Natural killer cell (primary cell): ENCODE measurements at regions not wholly inside any gene's neighbourhood (a gene's known extent, or its start where the extent isn't known, plus 50 kb on each side); places are given as distances from the start of the nearest gene placed in this dataset.

Experiments
- ATAC-seq, 3 donors: fragments of 150-1000 bp in 2 of 3; fragments of 200-7000 bp in 1 of 3; cut with Tn5 transposase; 1 replicate in 1 of 3; 2 replicates in 2 of 3; pipeline ENCODE4 v1.10.0; 2021; ENCODE audit warnings: mild to moderate bottlenecking in 2 of 3, moderate library complexity in 2 of 3
- DNase-seq, 2 donors: peaks; one replicate each; pipeline versions ENCODE4 v3.0.0 to v3.0.0-alpha.2; 2013 to 2021; ENCODE audit warnings: mixed read lengths in 1 of 2
- H3K27ac ChIP-seq: one replicate; pipeline ENCODE4 v1.5.1; 2013; ENCODE audit warnings: mild to moderate bottlenecking, low read length
- H3K27me3 ChIP-seq: one replicate; pipeline ENCODE4 v1.6.1; 2013; ENCODE audit warnings: low read length; ENCODE audit not compliant: control insufficient read depth, insufficient read depth
- H3K36me3 ChIP-seq: one replicate; pipeline ENCODE4 v1.6.1; 2013; ENCODE audit warnings: low read length; ENCODE audit not compliant: control insufficient read depth, insufficient read depth
- H3K4me1 ChIP-seq: one replicate; pipeline ENCODE4 v1.6.1; 2013; ENCODE audit warnings: low read length; ENCODE audit not compliant: control insufficient read depth, insufficient read depth
- H3K4me3 ChIP-seq: one replicate; pipeline ENCODE4 v1.5.1; 2013; ENCODE audit warnings: low read length
- H3K9me3 ChIP-seq: one replicate; pipeline ENCODE4 v1.6.1; 2013; ENCODE audit warnings: low read length; ENCODE audit not compliant: control insufficient read depth, insufficient read depth
- H3K27ac Mint-ChIP-seq, 2 donors: one replicate each; pipeline ENCODE4 v1.8.0; 2022; ENCODE audit warnings: mild to moderate bottlenecking in 2 of 2, mixed read lengths in 2 of 2, moderate library complexity in 1 of 2
- H3K27me3 Mint-ChIP-seq, 2 donors: one replicate each; pipeline ENCODE4 v1.8.0; 2022; ENCODE audit warnings: low read depth in 2 of 2, mixed read lengths in 2 of 2
- H3K36me3 Mint-ChIP-seq: one replicate; pipeline ENCODE4 v1.8.0; 2022; ENCODE audit warnings: mixed read lengths
- H3K4me1 Mint-ChIP-seq, 2 donors: one replicate each; pipeline ENCODE4 v1.8.0; 2022; ENCODE audit warnings: mixed read lengths in 2 of 2
- H3K4me3 Mint-ChIP-seq: one replicate; pipeline ENCODE4 v1.8.0; 2022; ENCODE audit warnings: mild to moderate bottlenecking, moderate library complexity, mixed read lengths
- H3K9me3 Mint-ChIP-seq, 2 donors: one replicate each; pipeline ENCODE4 v1.8.0; 2022; ENCODE audit warnings: mixed read lengths in 2 of 2
- CTCF ChIP-seq: fragments of 200-600 bp; IDR thresholded peaks from one replicate; pipeline ENCODE4 v1.8.0; 2022; ENCODE audit warnings: antibody characterized with exemption
- WGBS: methylation state at CpG from one replicate; pipeline ENCODE4 v1.1.7; 2013; ENCODE audit warnings: missing lambda C conversion rate; ENCODE audit not compliant: insufficient coverage; 5-methylcytosine and 5-hydroxymethylcytosine counted together
- intact Hi-C: fragments of 100-400 bp; cut with micrococcal nuclease; formaldehyde crosslinking; loops from one replicate; pipeline ENCODE4 v1.14.2; 2022

DNA sequence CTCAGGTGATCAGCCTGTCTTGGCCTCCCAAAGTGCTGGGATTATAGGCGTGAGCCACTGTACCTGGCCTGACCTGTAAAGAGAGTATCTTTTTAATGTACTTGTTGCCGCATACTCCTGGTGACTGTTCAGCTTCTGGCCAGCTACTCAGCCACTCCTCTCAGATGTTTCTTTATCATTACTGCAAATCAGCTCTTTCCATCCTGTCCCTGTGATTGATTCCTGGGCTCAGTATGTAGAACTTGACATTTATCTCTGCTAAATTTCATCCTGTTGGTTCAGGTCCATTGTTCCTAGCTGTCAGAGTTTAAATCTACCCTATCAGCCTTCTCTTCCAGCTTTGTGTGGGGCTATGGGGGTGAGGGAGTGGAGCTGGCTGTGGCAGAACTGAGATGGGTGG is 211.5 kb upstream of the ASIC2 start:
- WGBS = 95% methylated on average over 2 of the region's 2 CpGs
- H3K36me3 Mint-ChIP-seq = no peaks in the 10 kb centered on the region
- ATAC-seq (no peak), DNase-seq (no peak)
- H3K4me3 Mint-ChIP-seq = no peak overlapping the region
- peaks cover 0 to 8% of the 10 kb centered on the region in 2 donors for H3K4me1 Mint-ChIP-seq
- Histone ChIP-seq H3K27ac (no peak overlapping the region), H3K4me1 (no peaks in the 10 kb centered on the region), H3K9me3 (no peaks in the 10 kb centered on the region), H3K4me3 (no peak overlapping the region), H3K36me3 (no peaks in the 10 kb centered on the region), H3K27me3 (peaks cover 9% of the 10 kb centered on the region)
- no peak for TF ChIP-seq CTCF
- no peak overlapping the region for H3K27ac Mint-ChIP-seq
- H3K27me3 Mint-ChIP-seq = peaks cover 42 to 49% of the 10 kb centered on the region in 2 donors
- H3K9me3 Mint-ChIP-seq = no peaks in the 10 kb centered on the region
- intact Hi-C loops = no loop called here

DNA sequence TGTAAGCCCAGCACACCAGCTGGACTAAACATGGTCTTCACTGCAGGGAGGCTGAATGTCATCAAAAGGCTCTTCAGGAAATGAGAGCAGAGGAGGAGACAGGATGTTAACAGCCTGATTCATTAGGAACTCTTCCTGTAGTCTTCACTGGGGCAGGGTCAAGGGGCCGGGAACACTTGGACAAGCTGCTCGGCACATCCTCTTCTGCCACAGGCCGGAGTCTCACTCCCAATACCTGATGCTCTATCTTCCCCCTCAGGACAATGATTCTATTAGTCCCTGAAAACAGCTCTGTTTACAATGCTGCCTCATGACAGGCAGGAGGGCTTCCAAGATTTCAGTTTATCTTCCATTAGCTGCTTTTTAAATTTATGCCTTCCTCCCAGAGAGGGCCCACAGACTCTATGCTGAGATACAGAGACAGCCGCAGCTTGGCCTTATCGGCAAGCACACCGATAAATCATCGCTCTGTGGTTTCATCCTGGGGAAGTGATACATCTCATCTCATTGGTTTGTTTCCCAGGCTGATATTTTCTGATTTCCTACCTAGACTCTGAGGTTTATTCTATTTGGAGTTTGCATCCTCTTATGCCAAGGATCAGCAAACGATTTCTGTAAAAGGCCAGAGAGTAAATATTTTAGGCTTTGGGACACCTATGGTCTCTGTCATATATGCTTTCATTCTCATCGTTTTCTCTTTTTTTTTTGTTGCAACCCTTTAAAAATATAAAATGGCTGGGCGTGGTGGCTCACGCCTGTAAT is 214.0 kb upstream of the ASIC2 start:
- DNase-seq (no peak), ATAC-seq (no peak)
- Histone ChIP-seq H3K36me3 (no peaks in the 10 kb centered on the region), H3K4me3 (no peak overlapping the region), H3K27ac (no peak overlapping the region), H3K4me1 (peaks cover 15% of the 10 kb centered on the region), H3K9me3 (no peaks in the 10 kb centered on the region), H3K27me3 (peaks cover 10% of the 10 kb centered on the region)
- H3K4me3 Mint-ChIP-seq = no peak overlapping the region
- no peaks in the 10 kb centered on the region for H3K9me3 Mint-ChIP-seq
- H3K36me3 Mint-ChIP-seq = no peaks in the 10 kb centered on the region
- WGBS = 33% methylated on average over 11 of the region's 11 CpGs
- no peak overlapping the region for H3K27ac Mint-ChIP-seq
- intact Hi-C loops = no loop called here
- peaks cover 40 to 58% of the 10 kb centered on the region in 2 donors for H3K27me3 Mint-ChIP-seq
- TF ChIP-seq CTCF = no peak
- H3K4me1 Mint-ChIP-seq = peaks cover 11 to 20% of the 10 kb centered on the region in 2 donors

DNA sequence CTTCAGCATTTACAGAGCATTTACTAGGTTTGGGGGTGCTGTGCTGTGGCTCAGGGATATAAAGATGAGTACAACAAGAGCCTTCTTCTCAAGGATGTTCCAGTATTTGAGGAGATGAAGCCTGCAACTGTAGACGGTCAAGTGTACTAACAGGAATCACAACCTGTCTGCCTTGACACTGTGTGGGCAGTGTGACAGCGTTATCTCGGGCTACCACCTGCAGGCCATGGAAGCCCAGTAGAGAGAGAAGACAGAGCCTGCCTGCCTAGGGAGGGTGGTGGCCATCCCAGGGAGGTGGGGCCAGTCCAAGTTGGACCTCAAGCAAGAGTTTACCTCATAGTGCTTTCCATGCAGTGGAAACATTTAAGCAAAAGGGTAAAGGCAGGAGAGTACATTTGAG is 215.1 kb upstream of the ASIC2 start:
- Mint-ChIP-seq H3K4me3 (no peak overlapping the region), H3K27me3 (peaks cover 34 to 64% of the 10 kb centered on the region in 2 donors), H3K4me1 (peaks cover 12 to 24% of the 10 kb centered on the region in 2 donors), H3K27ac (no peak overlapping the region), H3K36me3 (no peaks in the 10 kb centered on the region), H3K9me3 (no peaks in the 10 kb centered on the region)
- no peak for ATAC-seq
- Histone ChIP-seq H3K27me3 (peaks cover 10% of the 10 kb centered on the region), H3K9me3 (no peaks in the 10 kb centered on the region), H3K27ac (no peak overlapping the region), H3K4me3 (no peak overlapping the region), H3K36me3 (no peaks in the 10 kb centered on the region), H3K4me1 (peaks cover 15% of the 10 kb centered on the region)
- TF ChIP-seq CTCF = no peak
- intact Hi-C loops = no loop called here
- whole genome bisulfite sequencing = 87% methylated on average over 3 of the region's 3 CpGs
- no peak for DNase-seq

GRCh38 chr17:33509331-33509730 is 216.2 kb upstream of the ASIC2 start:
- H3K27ac ChIP-seq = no peak overlapping the region
- H3K36me3 Mint-ChIP-seq = no peaks in the 10 kb centered on the region
- H3K4me1 ChIP-seq = peaks cover 15% of the 10 kb centered on the region
- peaks cover 12 to 24% of the 10 kb centered on the region in 2 donors for H3K4me1 Mint-ChIP-seq
- H3K4me3 Mint-ChIP-seq = no peak overlapping the region
- intact Hi-C loops = no loop called here
- ATAC-seq (no peak), DNase-seq (no peak)
- no peaks in the 10 kb centered on the region for H3K36me3 ChIP-seq
- no peak for TF ChIP-seq CTCF
- no peaks in the 10 kb centered on the region for H3K9me3 ChIP-seq
- H3K27me3 Mint-ChIP-seq = peaks cover 29 to 66% of the 10 kb centered on the region in 2 donors
- WGBS = 78% methylated on average over 8 of the region's 8 CpGs
- no peaks in the 10 kb centered on the region for H3K9me3 Mint-ChIP-seq
- no peak overlapping the region for H3K4me3 ChIP-seq
- H3K27ac Mint-ChIP-seq = no peak overlapping the region
- H3K27me3 ChIP-seq = peaks cover 10% of the 10 kb centered on the region
